CD4-positive, CD25-positive, alpha-beta regulatory T cell (primary cell): ENCODE measurements at regions not wholly inside any gene's neighbourhood (a gene's known extent, or its start where the extent isn't known, plus 50 kb on each side); places are given as distances from the start of the nearest gene placed in this dataset.

Experiments used
- ATAC-seq, 2 donors: fragments of 150-1000 bp; cut with Tn5 transposase; one replicate each; pipeline ENCODE4 v1.10.0; 2021; ENCODE audit warnings: low read depth in 2 of 2, moderate number of reproducible peaks in 2 of 2, moderate library complexity in 1 of 2
- DNase-seq, 3 donors: peaks; one replicate each; pipeline versions ENCODE4 v3.0.0 to v3.0.0-alpha.2; 2012 to 2022; ENCODE audit warnings: mixed read lengths in 1 of 3
- H3K27ac ChIP-seq: one replicate; pipeline ENCODE4 v1.7.0; 2013; ENCODE audit warnings: mild to moderate bottlenecking, low read length; ENCODE audit not compliant: insufficient read depth, poor library complexity, severe bottlenecking
- H3K27me3 ChIP-seq: one replicate; pipeline ENCODE4 v1.7.0; 2013; ENCODE audit warnings: low read length; ENCODE audit not compliant: control insufficient read depth, insufficient read depth
- H3K36me3 ChIP-seq: one replicate; pipeline ENCODE4 v1.7.0; 2013; ENCODE audit warnings: mild to moderate bottlenecking, low read length, moderate library complexity; ENCODE audit not compliant: control insufficient read depth, insufficient read depth
- H3K4me1 ChIP-seq: 2 replicates; pipeline ENCODE4 v1.7.0; 2013; ENCODE audit warnings: mild to moderate bottlenecking, low read length; ENCODE audit not compliant: insufficient read depth, control insufficient read depth, poor library complexity, severe bottlenecking
- H3K4me3 ChIP-seq: one replicate; pipeline ENCODE4 v1.7.0; 2013; ENCODE audit warnings: low read depth, mild to moderate bottlenecking, low read length, moderate library complexity
- H3K9me3 ChIP-seq, 2 experiments: 1 replicate in 1 of 2; 2 replicates in 1 of 2; pipeline ENCODE4 v1.7.0; 2013; ENCODE audit warnings: low read length in 2 of 2, mild to moderate bottlenecking in 1 of 2, moderate library complexity in 1 of 2; ENCODE audit not compliant: control insufficient read depth in 2 of 2
- H3K27ac Mint-ChIP-seq, 3 donors: one replicate each; pipeline ENCODE4 v1.8.0; 2020 to 2022; ENCODE audit warnings: mild to moderate bottlenecking in 3 of 3, mixed read lengths in 3 of 3, moderate library complexity in 2 of 3
- H3K27me3 Mint-ChIP-seq: one replicate; pipeline ENCODE4 v1.8.0; 2022; ENCODE audit warnings: mild to moderate bottlenecking, mixed read lengths
- H3K36me3 Mint-ChIP-seq: one replicate; pipeline ENCODE4 v1.8.0; 2020; ENCODE audit warnings: mixed read lengths
- H3K4me1 Mint-ChIP-seq, 4 donors: one replicate each; pipeline ENCODE4 v1.8.0; 2020 to 2022; ENCODE audit warnings: mixed read lengths in 4 of 4, mild to moderate bottlenecking in 1 of 4
- H3K4me3 Mint-ChIP-seq, 4 donors: one replicate each; pipeline ENCODE4 v1.8.0; 2020 to 2022; ENCODE audit warnings: mild to moderate bottlenecking in 4 of 4, mixed read lengths in 4 of 4, moderate library complexity in 3 of 4
- H3K9me3 Mint-ChIP-seq, 7 donors: one replicate each; pipeline ENCODE4 v1.8.0; 2020 to 2022; ENCODE audit warnings: mixed read lengths in 7 of 7, mild to moderate bottlenecking in 3 of 7, moderate library complexity in 2 of 7

- Mint-ChIP-seq H3K27me3 (peaks cover 5% of the 10 kb centered on the region), H3K36me3 (no peaks in the 10 kb centered on the region), H3K27ac (no peak overlapping the region), H3K4me3 (no peak overlapping the region), H3K4me1 (no peaks in the 10 kb centered on the region), H3K9me3 (no peaks in the 10 kb centered on the region)
- Histone ChIP-seq H3K27me3 (no peaks in the 10 kb centered on the region), H3K4me1 (no peaks in the 10 kb centered on the region), H3K36me3 (no peaks in the 10 kb centered on the region), H3K27ac (no peak overlapping the region), H3K9me3 (no peaks in the 10 kb centered on the region), H3K4me3 (no peak overlapping the region)
- no peak for ATAC-seq
- DNase-seq: no peak
Measured at GRCh38 chr6:168828035-168828434, 387.1 kb downstream of the SMOC2 start.

- H3K4me1 ChIP-seq: no peaks in the 10 kb centered on the region
- no peaks in the 10 kb centered on the region for H3K36me3 Mint-ChIP-seq
- no peaks in the 10 kb centered on the region for H3K4me1 Mint-ChIP-seq
- H3K27ac Mint-ChIP-seq: no peak overlapping the region
- no peaks in the 10 kb centered on the region for H3K9me3 ChIP-seq
- no peaks in the 10 kb centered on the region for H3K9me3 Mint-ChIP-seq
- DNase-seq (no peak), ATAC-seq (no peak)
- no peak overlapping the region for H3K4me3 ChIP-seq
- no peaks in the 10 kb centered on the region for H3K36me3 ChIP-seq
- no peaks in the 10 kb centered on the region for H3K27me3 ChIP-seq
- H3K27ac ChIP-seq: no peak overlapping the region
- peaks cover 5% of the 10 kb centered on the region for H3K27me3 Mint-ChIP-seq
- no peak overlapping the region for H3K4me3 Mint-ChIP-seq
Measured at GRCh38 chr6:168827586-168827871, 386.5 kb downstream of the SMOC2 start.

- H3K4me1 Mint-ChIP-seq: no peaks in the 10 kb centered on the region
- peaks cover 5% of the 10 kb centered on the region for H3K27me3 Mint-ChIP-seq
- no peaks in the 10 kb centered on the region for H3K36me3 Mint-ChIP-seq
- ATAC-seq (no peak), DNase-seq (no peak)
- no peak overlapping the region for H3K4me3 ChIP-seq
- no peak overlapping the region for H3K27ac Mint-ChIP-seq
- H3K36me3 ChIP-seq: no peaks in the 10 kb centered on the region
- H3K9me3 ChIP-seq: no peaks in the 10 kb centered on the region
- H3K4me1 ChIP-seq: no peaks in the 10 kb centered on the region
- H3K9me3 Mint-ChIP-seq: no peaks in the 10 kb centered on the region
- H3K27me3 ChIP-seq: no peaks in the 10 kb centered on the region
- no peak overlapping the region for H3K27ac ChIP-seq
- H3K4me3 Mint-ChIP-seq: no peak overlapping the region
Measured at GRCh38 chr6:168826726-168827585, 386.0 kb downstream of the SMOC2 start.

GRCh38 chr6:168826078-168826390 lies 385.1 kb downstream of the SMOC2 start:
- Mint-ChIP-seq H3K4me1 (no peaks in the 10 kb centered on the region), H3K27ac (no peak overlapping the region), H3K27me3 (peaks cover 5% of the 10 kb centered on the region), H3K9me3 (no peaks in the 10 kb centered on the region), H3K36me3 (no peaks in the 10 kb centered on the region), H3K4me3 (no peak overlapping the region)
- Histone ChIP-seq H3K9me3 (no peaks in the 10 kb centered on the region), H3K4me3 (no peak overlapping the region), H3K27ac (no peak overlapping the region), H3K27me3 (no peaks in the 10 kb centered on the region), H3K36me3 (no peaks in the 10 kb centered on the region), H3K4me1 (no peaks in the 10 kb centered on the region)
- DNase-seq (no peak), ATAC-seq (no peak)

GRCh38 chr6:168825226-168826077 lies 384.5 kb downstream of the SMOC2 start:
- H3K9me3 Mint-ChIP-seq: no peaks in the 10 kb centered on the region
- no peak overlapping the region for H3K27ac Mint-ChIP-seq
- no peaks in the 10 kb centered on the region for H3K36me3 ChIP-seq
- no peaks in the 10 kb centered on the region for H3K4me1 ChIP-seq
- no peak overlapping the region for H3K4me3 ChIP-seq
- no peaks in the 10 kb centered on the region for H3K9me3 ChIP-seq
- ATAC-seq (no peak), DNase-seq (no peak)
- no peaks in the 10 kb centered on the region for H3K36me3 Mint-ChIP-seq
- H3K27me3 ChIP-seq: no peaks in the 10 kb centered on the region
- H3K4me1 Mint-ChIP-seq: no peaks in the 10 kb centered on the region
- no peak overlapping the region for H3K4me3 Mint-ChIP-seq
- H3K27me3 Mint-ChIP-seq: peaks cover 5% of the 10 kb centered on the region
- H3K27ac ChIP-seq: no peak overlapping the region

- Mint-ChIP-seq H3K4me3 (no peak overlapping the region), H3K27me3 (peaks cover 5% of the 10 kb centered on the region), H3K4me1 (no peaks in the 10 kb centered on the region), H3K36me3 (no peaks in the 10 kb centered on the region), H3K27ac (no peak overlapping the region), H3K9me3 (no peaks in the 10 kb centered on the region)
- H3K36me3 ChIP-seq: no peaks in the 10 kb centered on the region
- H3K9me3 ChIP-seq: no peaks in the 10 kb centered on the region
- H3K27me3 ChIP-seq: no peaks in the 10 kb centered on the region
- no peak overlapping the region for H3K27ac ChIP-seq
- ATAC-seq (no peak), DNase-seq (no peak)
- no peak overlapping the region for H3K4me3 ChIP-seq
- H3K4me1 ChIP-seq: no peaks in the 10 kb centered on the region
Measured at GRCh38 chr6:168823397-168824212, 382.6 kb downstream of the SMOC2 start.

- no peaks in the 10 kb centered on the region for H3K36me3 ChIP-seq
- no peaks in the 10 kb centered on the region for H3K27me3 ChIP-seq
- H3K4me1 Mint-ChIP-seq: no peaks in the 10 kb centered on the region
- no peak overlapping the region for H3K27ac ChIP-seq
- no peak for DNase-seq
- no peak for ATAC-seq
- H3K4me1 ChIP-seq: no peaks in the 10 kb centered on the region
- H3K9me3 ChIP-seq: no peaks in the 10 kb centered on the region
- no peak overlapping the region for H3K27ac Mint-ChIP-seq
- H3K9me3 Mint-ChIP-seq: peaks cover 0 to 5% (median 0%) of the 10 kb centered on the region in 7 donors
- peaks cover 5% of the 10 kb centered on the region for H3K27me3 Mint-ChIP-seq
- H3K36me3 Mint-ChIP-seq: no peaks in the 10 kb centered on the region
- no peak overlapping the region for H3K4me3 Mint-ChIP-seq
- no peak overlapping the region for H3K4me3 ChIP-seq
Measured at GRCh38 chr6:168822376-168822775, 381.4 kb downstream of the SMOC2 start.
